A673 (cell line): ENCODE measurements at regions not wholly inside any gene's neighbourhood (a gene's known extent, or its start where the extent isn't known, plus 50 kb on each side); places are given as distances from the start of the nearest gene placed in this dataset.

Source experiments
- BruUV-seq: library from RNA; stranded (reverse); fragments of 400-500 nt; replicated peaks from 2 replicates; lab custom pipeline; 2021; lab: Mats Ljungman, UMichigan
- CTCF ChIA-PET: fragments of 300-600 bp; sonication (Branson Sonifier 250); formaldehyde crosslinking; loops from one replicate; lab custom pipeline; 2022; ENCODE audit warnings: antibody characterized with exemption; lab: Charles Lee
- POLR2A ChIA-PET: fragments of 300-600 bp; sonication (Branson Sonifier 250); formaldehyde crosslinking; loops from one replicate; lab custom pipeline; 2022; ENCODE audit warnings: antibody characterized with exemption; ENCODE audit not compliant: low non-redundant PET; lab: Charles Lee
- DNase-seq: peaks from one replicate; pipeline ENCODE4 v3.0.0-alpha.2; 2015; ENCODE audit warnings: low spot score
- H3K27ac ChIP-seq: fragments of 200-600 bp; sonication (generic); 2 replicates; pipeline ENCODE4 v1.5.1; 2016; ENCODE audit warnings: mixed run types, low read depth, mild to moderate bottlenecking, mixed read lengths, antibody characterized with exemption, low read length; ENCODE audit not compliant: poor library complexity, severe bottlenecking
- H3K27me3 ChIP-seq: fragments of 200-600 bp; sonication (generic); replicated peaks from 2 replicates; pipeline ENCODE4 v1.6.1; 2017; ENCODE audit warnings: mixed run types, low read depth, mild to moderate bottlenecking, mixed read lengths, antibody characterized with exemption, low read length; ENCODE audit not compliant: insufficient read depth, poor library complexity
- H3K36me3 ChIP-seq: fragments of 200-600 bp; sonication (generic); 2 replicates; pipeline ENCODE4 v1.6.1; 2016; ENCODE audit warnings: mixed run types, mild to moderate bottlenecking, mixed read lengths, antibody characterized with exemption, low read length; ENCODE audit not compliant: insufficient read depth, poor library complexity, severe bottlenecking
- H3K4me1 ChIP-seq: fragments of 200-600 bp; sonication (generic); 2 replicates; pipeline ENCODE4 v1.6.1; 2017; ENCODE audit warnings: mixed run types, mild to moderate bottlenecking, mixed read lengths, antibody characterized with exemption, low read length; ENCODE audit not compliant: insufficient read depth, poor library complexity, severe bottlenecking
- H3K4me3 ChIP-seq: fragments of 200-600 bp; sonication (generic); 2 replicates; pipeline ENCODE4 v1.5.1; 2016; ENCODE audit warnings: low read depth, mixed run types, mild to moderate bottlenecking, mixed read lengths, low read length; ENCODE audit not compliant: poor library complexity, severe bottlenecking
- H3K9me3 ChIP-seq: fragments of 200-600 bp; sonication (generic); 2 replicates; pipeline ENCODE4 v1.6.1; 2016; ENCODE audit warnings: mixed run types, low read depth, mild to moderate bottlenecking, mixed read lengths, antibody characterized with exemption, low read length; ENCODE audit not compliant: poor library complexity, severe bottlenecking
- CTCF ChIP-seq: fragments of 300-800, 200-600 bp; sonication (generic); conservative IDR thresholded peaks from 2 replicates; pipeline ENCODE4 v1.5.1; 2017; ENCODE audit warnings: low read depth, mild to moderate bottlenecking, antibody characterized with exemption, low read length, moderate library complexity, mixed read lengths
- EZH2 ChIP-seq: fragments of 200-600 bp; sonication (generic); IDR thresholded peaks from 2 replicates; pipeline ENCODE4 v1.6.1; 2017; ENCODE audit warnings: borderline replicate concordance, low read depth, mild to moderate bottlenecking, mixed read lengths, antibody characterized with exemption, low read length; ENCODE audit not compliant: poor library complexity, severe bottlenecking
- intact Hi-C: fragments of 100-400 bp; cut with micrococcal nuclease; formaldehyde crosslinking; loops from one replicate; pipeline ENCODE4 v1.10.0; 2022; ENCODE audit not compliant: unreplicated experiment

GRCh38 chr2:235212501-235213158, 260.8 kb downstream of the SH3BP4 start:
- peak overlapping the region; percentile 63 for H3K27ac ChIP-seq
- BruUV-seq = no TSS peak
- ChIA-PET POLR2A (no interaction called here), CTCF (no interaction called here)
- TF ChIP-seq EZH2 = no peak
- no peak for TF ChIP-seq CTCF
- peaks cover 29% of the 10 kb centered on the region for H3K4me1 ChIP-seq
- H3K27me3 ChIP-seq = no peaks in the 10 kb centered on the region
- H3K36me3 ChIP-seq = no peaks in the 10 kb centered on the region
- DNase-seq = peak; percentile 76
- H3K4me3 ChIP-seq = no peak overlapping the region
- intact Hi-C loops = no loop called here
- no peaks in the 10 kb centered on the region for H3K9me3 ChIP-seq

GRCh38 chr2:235215248-235215647, 263.4 kb downstream of the SH3BP4 start:
- BruUV-seq = no TSS peak
- H3K36me3 ChIP-seq = no peaks in the 10 kb centered on the region
- DNase-seq = no peak
- ChIA-PET CTCF (no interaction called here), POLR2A (no interaction called here)
- no peaks in the 10 kb centered on the region for H3K9me3 ChIP-seq
- TF ChIP-seq EZH2 = no peak
- TF ChIP-seq CTCF = no peak
- H3K27me3 ChIP-seq = no peaks in the 10 kb centered on the region
- intact Hi-C loops = no loop called here
- no peak overlapping the region for H3K4me3 ChIP-seq
- no peak overlapping the region for H3K27ac ChIP-seq
- peaks cover 31% of the 10 kb centered on the region for H3K4me1 ChIP-seq

- TF ChIP-seq CTCF = no peak
- TF ChIP-seq EZH2 = no peak
- no peak for DNase-seq
- Histone ChIP-seq H3K36me3 (no peaks in the 10 kb centered on the region), H3K9me3 (no peaks in the 10 kb centered on the region), H3K27me3 (no peaks in the 10 kb centered on the region), H3K4me1 (peaks cover 26% of the 10 kb centered on the region), H3K27ac (no peak overlapping the region), H3K4me3 (no peak overlapping the region)
- ChIA-PET CTCF (no interaction called here), POLR2A (no interaction called here)
- intact Hi-C loops = no loop called here
- no TSS peak for BruUV-seq
Observed at GRCh38 chr2:235216901-235217300, 265.1 kb downstream of the SH3BP4 start.
